Stimulated activated CD4-positive, alpha-beta T cell treated with anti-CD3 and anti-CD28 coated beads, TNF-alpha, amount 100 ng/mL, for 1 hour (primary cell): ENCODE measurements at regions not wholly inside any gene's neighbourhood (a gene's known extent, or its start where the extent isn't known, plus 50 kb on each side); places are given as distances from the start of the nearest gene placed in this dataset.

Experiments used
- DNase-seq, 3 donors: peaks; one replicate each; pipeline ENCODE4 v3.0.0-alpha.2; 2020; ENCODE audit warnings: low read depth in 3 of 3, low spot score in 1 of 3

GRCh38 chr12:111089616-111090015, 169.2 kb upstream of the MYL2 start:
- no peak for DNase-seq

- no peak for DNase-seq
Measured at GRCh38 chr12:111088409-111088808, 168.0 kb upstream of the MYL2 start.

DNA sequence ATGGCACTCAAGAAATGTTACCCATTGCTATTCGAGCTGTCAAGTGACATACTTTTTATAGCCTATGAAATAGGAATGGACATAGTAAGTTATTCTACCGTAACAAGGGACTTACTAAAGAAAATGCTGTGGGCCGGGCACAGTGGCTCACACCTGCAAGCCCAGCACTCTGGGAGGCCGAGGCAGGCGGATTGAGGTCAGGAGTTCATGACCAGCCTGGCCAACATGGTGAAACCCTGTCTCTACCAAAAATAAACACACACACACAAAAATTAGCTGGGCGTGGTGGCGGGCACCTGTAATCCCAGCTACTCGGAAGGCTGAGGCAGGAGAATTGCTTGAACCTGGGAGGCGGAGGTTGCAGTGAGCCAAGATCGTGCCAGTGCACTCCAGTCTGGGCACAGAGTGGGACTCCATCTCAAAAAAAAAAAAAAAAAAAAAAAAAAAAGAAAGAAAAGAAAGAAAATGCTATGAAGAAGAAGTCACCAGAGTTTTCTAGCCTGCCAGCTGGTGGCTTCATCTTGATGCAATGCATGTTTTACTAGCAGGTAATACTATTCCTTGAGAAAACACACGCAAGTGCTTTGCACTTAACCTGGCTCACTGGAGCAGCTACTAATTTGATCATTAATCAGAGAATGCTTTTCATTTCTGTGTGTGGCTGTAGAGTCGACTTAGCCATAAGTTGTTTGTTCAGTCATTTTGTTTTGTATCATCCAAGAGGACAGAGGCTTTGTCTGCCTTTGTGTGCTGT, 166.7 kb upstream of the MYL2 start:
- DNase-seq, result no peak

- DNase-seq, result no peak
Measured at GRCh38 chr12:111085096-111085495, 164.7 kb upstream of the MYL2 start.

GRCh38 chr12:111084605-111085004, 164.2 kb upstream of the MYL2 start:
- DNase-seq, result no peak

DNA sequence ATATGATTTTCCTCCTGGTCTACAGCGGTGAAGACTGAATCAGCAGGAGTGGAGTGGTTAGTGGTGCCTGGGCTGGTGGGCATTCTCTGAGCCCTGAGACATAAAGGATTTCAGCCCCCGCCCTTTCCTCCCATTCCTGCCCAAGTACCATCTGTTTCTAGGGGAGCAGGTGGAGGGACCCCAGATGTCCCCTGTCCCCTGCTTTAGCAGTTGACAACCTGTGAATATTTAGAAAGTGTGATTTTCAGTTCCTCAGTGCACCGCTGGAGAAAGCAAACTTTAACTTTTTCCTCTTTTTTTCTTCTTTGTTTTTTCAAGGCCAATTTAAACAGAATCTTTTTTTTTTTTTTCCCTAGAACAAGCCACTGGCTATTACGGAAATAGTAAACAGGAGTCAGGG, 163.8 kb upstream of the MYL2 start:
- no peak for DNase-seq

DNA sequence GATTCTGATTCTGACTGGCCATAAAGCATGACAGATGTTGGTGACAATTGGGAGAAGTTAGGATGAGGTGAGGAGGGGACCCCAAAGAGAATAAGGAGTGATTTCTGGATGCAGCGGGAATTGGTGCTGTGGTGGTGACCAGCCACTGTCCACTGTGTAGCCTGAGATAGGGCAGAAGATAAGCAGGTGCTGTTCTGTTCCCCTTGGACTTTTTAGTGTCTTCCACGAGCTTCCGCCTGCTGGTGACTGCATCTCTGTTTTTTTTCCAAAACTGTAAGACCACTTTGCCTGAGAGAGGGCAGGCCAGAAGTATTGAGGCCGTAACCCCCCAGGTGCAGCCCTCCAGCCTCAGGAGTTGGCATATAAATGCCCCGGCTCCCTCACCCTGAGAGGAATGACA, 161.2 kb upstream of the MYL2 start:
- DNase-seq, result no peak

DNA sequence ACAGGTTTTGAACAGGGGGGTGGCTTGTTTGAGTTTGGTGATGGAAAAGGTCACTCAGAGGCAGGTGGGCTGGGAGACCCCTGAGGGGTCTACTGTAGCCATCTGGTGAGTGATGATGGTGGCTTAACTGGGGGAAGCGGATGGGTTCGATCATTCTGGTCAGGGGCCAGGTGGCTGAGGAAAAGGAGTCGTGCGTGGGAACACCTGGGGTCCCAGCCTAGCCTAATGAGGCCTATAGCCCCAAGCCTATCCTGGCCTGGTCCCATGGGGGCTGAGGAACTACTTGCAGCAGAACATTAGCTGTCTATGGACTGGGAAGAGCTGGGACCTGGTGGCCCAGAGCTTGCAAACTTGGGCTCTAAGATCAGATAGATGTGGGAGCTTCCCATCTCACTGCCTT, 158.4 kb upstream of the MYL2 start:
- no peak for DNase-seq

- DNase-seq, result no peak
Measured at GRCh38 chr12:111076611-111077451, 156.5 kb upstream of the MYL2 start.

- DNase-seq, result no peak
Measured at GRCh38 chr12:111076199-111076598, 155.8 kb upstream of the MYL2 start.

- no peak for DNase-seq
Measured at GRCh38 chr12:111074965-111075364, 154.6 kb upstream of the MYL2 start.

DNA sequence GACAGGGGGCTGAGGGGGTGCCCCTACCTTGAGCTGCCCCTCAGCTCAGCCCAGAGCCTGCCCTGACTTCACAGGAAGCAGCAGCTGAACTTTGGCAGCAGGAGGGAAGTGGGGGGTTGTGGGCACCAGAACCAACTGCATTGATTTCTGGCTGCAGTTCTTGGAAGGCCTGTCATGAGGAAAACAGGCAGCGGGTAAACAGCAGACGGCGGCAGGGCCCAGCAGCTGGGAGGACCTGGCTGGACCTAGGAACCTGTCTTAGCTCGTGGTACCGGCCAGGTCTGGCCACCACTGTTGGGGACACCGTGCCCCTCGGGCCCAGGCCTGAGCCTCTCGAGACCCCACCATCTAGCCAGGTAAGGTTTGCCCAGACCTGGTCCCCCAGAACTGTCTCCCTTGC, 154.2 kb upstream of the MYL2 start:
- DNase-seq, result no peak

DNA sequence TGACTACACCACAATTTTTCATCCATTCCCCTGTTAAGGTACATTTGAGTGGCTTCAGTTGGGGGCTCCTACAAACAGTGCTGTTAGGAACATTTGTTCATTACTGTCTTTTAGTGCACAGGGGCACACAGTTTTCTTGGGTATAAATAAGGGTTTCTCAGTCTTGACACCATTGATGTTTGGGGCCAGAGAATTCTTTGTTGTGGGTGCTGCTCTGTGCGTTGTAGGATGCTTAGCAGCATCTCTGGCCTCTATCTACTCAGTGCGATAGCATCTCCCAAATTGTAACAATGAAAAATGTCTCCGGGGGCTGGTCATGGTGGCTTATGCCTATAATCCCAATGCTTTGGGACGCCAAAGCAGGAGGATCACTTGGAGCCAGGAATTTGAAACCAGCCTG, 153.0 kb upstream of the MYL2 start:
- no peak for DNase-seq

DNA sequence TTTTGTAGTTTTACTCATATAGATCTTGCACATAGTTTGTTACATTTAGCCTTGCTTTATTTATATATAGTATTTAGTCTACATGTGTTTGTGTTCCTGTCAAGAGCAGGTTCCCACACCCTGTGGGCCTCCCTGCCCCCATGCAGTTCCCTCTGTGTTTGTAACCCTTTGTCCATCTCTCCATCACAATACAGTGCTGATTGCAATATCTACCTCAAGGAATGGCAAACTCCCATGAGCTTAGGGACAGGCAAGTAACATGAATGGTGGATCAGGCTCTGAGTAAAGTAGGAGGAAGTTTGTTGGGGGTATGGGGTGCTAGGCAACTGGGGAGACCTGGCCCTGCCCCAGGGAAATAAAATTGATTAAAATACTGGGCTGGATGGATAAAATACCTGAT, 151.9 kb upstream of the MYL2 start:
- no peak for DNase-seq

GRCh38 chr12:111069886-111070285, 149.5 kb upstream of the MYL2 start:
- no peak for DNase-seq

DNA sequence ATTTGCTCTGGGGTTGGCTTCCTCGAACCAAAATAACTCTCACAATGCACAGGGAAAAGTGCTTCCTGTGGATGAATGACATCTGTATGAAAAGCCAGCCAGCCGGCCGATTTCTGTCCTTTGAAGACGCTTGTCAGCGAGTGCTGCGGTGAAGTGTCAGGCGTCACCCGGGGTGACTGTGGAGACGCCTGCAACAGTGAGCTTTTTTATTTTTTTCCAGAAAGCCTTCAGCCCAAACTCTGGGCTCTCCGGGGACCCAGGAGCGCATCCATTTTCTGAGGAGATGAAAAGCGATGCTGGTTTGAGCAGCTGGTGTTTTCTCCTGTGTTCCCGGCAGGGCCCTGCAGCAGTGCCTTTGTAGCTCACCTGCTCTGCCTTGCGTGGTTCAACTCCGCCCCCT, 147.9 kb upstream of the MYL2 start:
- DNase-seq, result no peak

DNA sequence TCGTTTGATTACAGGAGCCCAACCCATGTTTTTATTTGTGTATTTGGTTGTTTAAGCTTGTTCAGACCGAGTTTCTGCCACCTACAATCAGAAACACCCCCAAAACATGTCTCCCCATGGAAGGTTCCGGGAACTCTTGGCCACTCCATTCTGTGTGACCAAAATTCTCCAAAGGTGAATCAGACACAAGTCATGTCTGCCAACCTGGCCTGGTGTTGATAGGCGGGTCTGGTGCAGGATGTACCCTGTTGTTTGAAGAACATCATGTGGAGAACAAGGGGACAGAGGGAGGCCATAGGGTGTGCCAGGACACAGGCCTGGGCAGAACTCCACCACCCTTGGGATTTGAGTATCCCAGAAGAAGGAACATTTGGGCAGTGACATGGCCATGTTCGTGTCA, 147.1 kb upstream of the MYL2 start:
- DNase-seq, result no peak

- no peak for DNase-seq
Measured at GRCh38 chr12:111066744-111067437, 146.5 kb upstream of the MYL2 start.

- no peak for DNase-seq
Measured at GRCh38 chr12:111064982-111065381, 144.6 kb upstream of the MYL2 start.

- DNase-seq, result no peak
Measured at GRCh38 chr12:111064154-111064553, 143.8 kb upstream of the MYL2 start.

DNA sequence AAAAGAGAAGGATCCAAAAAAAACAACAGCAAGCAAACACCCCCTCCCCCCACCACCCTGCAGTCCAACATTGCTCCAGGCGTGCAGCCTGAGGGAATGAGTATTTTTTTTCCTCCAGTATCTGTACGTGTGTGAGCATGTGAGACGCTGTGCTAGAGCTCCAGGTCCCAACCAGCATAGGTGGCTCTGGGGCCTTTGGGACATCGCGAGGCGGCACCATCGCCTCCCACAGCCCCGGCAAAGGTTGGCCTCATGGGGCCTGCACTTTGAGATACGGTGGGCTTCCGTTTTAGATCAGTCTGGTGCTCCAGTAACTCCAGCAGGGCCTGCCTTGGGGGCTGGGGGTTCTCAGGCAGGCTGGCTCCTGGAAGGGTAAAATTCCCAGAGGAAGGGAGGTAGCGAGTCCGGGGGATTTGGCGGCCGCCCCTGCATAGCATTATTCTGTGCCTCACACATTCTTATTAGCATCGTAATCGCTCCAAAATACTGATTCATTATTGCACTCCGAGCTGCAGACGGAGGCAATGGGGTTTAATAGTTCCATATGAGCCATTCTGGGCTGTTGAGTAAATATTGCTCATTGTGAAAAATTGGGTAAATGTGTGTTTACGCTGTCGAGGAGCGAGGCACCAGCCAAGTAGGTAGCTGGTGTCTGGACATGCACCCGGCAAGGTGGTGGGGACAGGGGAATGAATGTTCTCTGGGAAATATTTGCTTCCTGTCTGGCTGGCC, 143.1 kb upstream of the MYL2 start:
- DNase-seq, result no peak
